Medulla oblongata (tissue), 1 donor: ENCODE measurements at regions not wholly inside any gene's neighbourhood (a gene's known extent, or its start where the extent isn't known, plus 50 kb on each side); places are given as distances from the start of the nearest gene placed in this dataset.
"Not testable (repeated sequence)": the region's sequence is repeated elsewhere in the genome, so short reads cannot be mapped to it uniquely, and the experiment has no call there.

ENCODE experiments used
- DNase-seq: peaks from one replicate; pipeline ENCODE4 v3.0.0-alpha.2; 2015; ENCODE audit errors: extremely low spot score

DNA sequence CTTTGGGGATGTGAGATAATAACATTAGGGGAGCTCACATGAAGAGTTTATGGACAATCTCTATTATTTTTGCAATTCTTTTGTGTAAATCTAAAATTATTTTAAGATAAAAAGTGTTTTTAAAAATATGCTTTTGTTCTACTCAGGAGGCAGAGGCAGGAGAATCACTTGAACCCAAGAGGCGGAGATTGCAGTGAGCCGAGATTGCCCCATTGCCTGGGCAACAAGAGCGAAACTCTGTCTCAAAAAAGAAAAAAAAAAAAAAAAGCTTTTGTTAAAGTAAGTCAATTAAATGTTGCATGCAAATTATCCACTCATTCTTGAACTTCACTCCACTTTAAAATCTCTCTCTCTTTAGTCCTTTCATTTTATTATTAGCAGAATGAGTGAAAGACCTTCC is 193.3 kb upstream of the IRS2 start:
- not testable (repeated sequence) for DNase-seq

GRCh38 chr13:109979228-109979627 is 192.8 kb upstream of the IRS2 start:
- no peak for DNase-seq

GRCh38 chr13:109977212-109977968 is 191.0 kb upstream of the IRS2 start:
- DNase-seq, result no peak

GRCh38 chr13:109976206-109976997 is 190.0 kb upstream of the IRS2 start:
- DNase-seq, result no peak

GRCh38 chr13:109974354-109974753 is 188.0 kb upstream of the IRS2 start:
- no peak for DNase-seq

DNA sequence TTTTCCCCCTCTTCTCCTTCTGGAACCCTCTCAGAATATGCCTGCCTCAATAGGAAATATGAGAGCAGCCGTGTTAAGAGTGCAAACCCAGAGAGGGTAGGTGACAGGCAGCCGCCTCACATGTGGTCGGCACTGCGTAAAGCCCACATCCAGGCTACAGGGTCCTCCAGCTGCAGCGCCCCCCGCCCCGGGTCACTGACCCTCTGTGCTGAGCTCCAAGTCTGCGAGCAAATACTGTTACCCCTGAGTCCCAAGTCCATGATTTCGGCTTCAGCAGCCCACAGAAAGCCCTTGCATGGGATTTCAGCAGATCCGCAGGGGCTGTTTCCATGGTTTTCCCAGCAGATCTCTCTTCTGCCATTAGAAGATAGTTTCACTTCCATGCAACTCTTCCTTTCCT is 186.9 kb upstream of the IRS2 start:
- no peak for DNase-seq

DNA sequence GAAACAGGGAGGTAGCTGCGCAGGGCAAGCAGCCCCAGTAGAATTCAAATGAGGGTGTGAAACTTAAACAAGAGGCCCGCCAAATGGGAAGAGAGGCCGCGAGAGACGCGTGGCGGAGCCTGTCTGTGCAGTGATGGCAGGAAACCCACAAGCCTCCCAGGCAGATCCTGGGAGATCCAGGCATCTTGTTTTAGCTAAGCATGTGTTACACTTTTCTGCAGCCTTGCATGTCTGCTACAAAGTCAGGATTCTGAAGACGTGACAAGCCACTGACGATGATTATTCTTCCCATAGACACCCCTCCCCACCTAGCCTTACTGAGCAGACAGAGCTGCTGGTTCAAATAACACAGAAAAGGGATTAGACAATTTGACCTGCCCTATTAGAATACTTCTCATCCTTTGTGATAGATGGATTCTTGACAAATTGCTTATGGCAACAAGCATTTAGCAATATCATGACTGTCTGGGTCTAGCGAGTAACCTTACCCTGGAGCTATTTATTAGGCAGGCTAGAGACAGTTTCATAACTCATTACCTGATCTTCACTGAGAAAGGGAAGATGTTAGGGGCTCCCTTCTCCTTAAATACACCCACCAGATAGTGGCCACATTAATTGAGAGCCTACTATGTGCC is 185.2 kb upstream of the IRS2 start:
- no peak for DNase-seq

- no peak for DNase-seq
Observed at GRCh38 chr13:109971006-109971405, 184.6 kb upstream of the IRS2 start.

DNA sequence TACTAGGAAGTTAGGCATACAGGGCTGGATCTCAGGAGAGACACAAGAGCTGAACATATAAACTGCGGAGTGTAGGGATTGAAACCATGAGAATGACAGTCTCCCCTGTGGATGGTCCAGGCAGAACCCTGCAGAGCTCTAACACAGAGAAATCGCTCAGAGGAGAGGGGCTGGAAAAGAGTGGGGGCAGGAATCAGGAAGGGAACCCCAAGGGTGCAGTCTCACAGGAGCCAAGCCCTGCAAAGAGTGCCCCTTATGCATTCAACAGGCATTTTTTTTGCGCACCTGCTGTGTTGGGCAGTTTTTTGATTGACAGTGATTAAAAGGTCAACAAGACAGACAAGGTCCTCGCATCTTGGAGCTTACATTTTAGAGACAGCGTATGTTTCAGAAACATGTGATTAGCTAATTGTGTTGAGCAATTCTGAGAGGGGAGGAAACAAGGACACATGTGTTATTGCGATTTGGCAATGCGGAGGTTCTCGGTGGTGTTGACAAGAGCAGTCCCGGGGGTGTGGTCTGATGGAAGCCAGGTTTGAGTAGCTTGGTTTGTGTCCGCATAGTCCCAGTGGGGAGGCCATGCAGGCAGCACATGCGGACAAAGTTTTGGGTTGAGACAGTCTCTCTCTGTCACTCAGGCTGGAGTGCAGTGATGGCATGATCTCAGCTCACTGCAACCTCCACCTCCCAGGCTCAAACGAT is 182.6 kb upstream of the IRS2 start:
- DNase-seq, result no peak

DNA sequence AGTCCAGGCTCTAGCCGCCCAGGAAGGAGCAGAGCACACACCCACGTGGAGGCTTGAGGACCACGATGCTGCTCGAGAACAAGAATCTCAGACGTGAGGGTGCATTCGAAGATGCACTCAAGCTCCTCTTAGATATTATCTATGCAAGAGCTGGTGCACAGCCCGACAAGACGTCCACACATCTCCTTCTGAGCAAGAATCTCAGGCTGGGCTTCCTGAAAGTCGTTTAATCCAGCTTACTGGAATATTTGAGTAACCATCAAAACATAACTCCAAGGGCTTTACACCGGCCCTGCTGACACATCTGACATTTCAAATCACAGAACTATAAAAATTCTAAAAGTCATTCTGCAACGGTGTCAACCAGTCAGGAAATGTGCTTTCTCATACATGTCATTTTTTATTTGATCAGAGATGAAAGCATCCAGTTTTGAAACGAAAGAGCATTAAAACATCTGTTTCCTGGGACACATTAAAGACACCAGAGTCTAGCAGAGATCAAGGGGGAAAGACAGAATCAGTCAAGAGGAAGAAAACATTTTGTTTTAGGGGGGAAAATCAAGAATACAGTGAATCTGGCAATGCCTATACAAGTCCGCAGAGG is 177.7 kb upstream of the IRS2 start:
- DNase-seq, result no peak

- no peak for DNase-seq
Observed at GRCh38 chr13:109963384-109963783, 177.0 kb upstream of the IRS2 start.

- no peak for DNase-seq
Observed at GRCh38 chr13:109959903-109960302, 173.5 kb upstream of the IRS2 start.

GRCh38 chr13:109957875-109958274 is 171.5 kb upstream of the IRS2 start:
- DNase-seq, result no peak

DNA sequence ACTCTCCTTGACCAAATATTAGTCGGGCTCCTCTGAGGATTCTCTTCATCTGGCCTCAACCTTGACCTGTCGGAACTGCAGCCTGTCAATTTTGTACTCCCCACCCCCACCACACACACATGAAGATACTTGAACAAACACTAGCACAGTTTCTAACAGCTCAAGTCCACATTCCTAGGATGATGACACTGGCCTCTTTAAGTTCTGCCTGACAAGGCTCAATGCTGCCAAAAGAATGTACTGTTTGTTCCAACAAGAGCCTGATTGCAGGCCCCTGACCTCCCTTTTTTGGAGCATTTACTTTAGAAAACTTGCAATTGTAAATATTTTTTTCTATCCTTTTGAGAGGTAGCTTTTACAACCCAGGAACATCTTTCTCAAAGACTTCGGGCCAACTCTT is 169.2 kb upstream of the IRS2 start:
- no peak for DNase-seq

- no peak for DNase-seq
Observed at GRCh38 chr13:109954441-109954840, 168.1 kb upstream of the IRS2 start.

DNA sequence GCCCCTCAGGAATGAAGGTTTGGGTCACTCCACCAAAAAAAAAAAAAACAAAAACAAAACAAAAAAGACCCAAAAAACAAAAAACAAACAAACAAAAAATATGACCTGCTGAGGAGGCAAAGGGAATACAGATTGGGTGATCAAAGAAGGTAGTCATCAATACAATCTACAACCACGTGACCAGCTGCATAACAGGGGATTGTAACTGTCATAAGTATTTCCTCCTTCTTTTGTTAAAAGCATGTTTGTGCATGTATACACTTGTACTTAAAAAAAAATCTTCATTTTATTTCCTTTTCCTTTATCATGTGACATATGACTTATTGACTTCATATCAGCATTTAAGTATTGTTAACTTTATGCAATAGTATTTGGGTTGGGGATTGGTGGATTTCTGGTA is 165.1 kb upstream of the IRS2 start:
- no peak for DNase-seq

- DNase-seq, result no peak
Observed at GRCh38 chr13:109949397-109949796, 163.0 kb upstream of the IRS2 start.

GRCh38 chr13:109947006-109947405 is 160.6 kb upstream of the IRS2 start:
- DNase-seq, result no peak

- no peak for DNase-seq
Observed at GRCh38 chr13:109945206-109945960, 159.0 kb upstream of the IRS2 start.

DNA sequence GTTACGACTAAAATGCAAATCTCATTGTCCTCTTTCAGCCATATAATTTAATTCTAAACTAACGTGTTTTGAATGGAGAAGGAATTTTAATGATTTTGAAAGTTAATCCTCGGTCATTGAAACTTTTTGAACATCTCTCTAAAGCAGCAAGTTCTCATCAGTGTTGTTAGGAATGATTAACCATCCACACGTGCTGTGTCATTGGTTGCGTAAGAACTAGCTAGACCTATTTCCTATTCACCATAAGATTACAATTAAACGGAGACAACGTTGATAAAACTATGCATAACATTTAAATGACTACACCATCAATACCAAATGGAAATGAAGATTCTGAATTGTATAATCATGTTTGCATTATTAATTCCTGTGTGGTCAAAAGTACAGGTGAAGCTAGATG is 155.6 kb upstream of the IRS2 start:
- no peak for DNase-seq

- DNase-seq, result no peak
Observed at GRCh38 chr13:109941221-109941620, 154.8 kb upstream of the IRS2 start.
